ENCODE measurements at regions not wholly inside any gene's neighbourhood (a gene's known extent, or its start where the extent isn't known, plus 50 kb on each side); places are given as distances from the start of the nearest gene placed in this dataset.

DNA sequence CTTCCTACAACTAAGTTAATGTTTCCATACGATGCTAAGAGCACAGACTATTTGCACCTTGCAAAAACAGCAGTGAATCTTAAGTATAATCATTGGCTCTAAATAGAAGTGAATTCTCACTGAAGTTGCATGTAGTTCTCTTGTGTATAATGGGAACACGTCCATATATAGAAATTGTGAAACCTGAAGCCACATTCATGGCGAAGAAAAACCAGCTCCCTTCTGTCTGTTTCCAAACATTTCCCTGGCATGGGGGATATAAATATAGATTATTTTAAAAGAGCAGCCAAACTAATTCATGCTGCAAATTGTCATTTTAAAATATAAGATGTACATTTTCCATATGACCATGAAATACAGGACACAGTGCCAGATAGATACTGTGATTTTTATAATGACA is 71.1 kb downstream of the TRAM1L1 start:
- no peak for DNase-seq (ENCODE audit: low read depth)

DNA sequence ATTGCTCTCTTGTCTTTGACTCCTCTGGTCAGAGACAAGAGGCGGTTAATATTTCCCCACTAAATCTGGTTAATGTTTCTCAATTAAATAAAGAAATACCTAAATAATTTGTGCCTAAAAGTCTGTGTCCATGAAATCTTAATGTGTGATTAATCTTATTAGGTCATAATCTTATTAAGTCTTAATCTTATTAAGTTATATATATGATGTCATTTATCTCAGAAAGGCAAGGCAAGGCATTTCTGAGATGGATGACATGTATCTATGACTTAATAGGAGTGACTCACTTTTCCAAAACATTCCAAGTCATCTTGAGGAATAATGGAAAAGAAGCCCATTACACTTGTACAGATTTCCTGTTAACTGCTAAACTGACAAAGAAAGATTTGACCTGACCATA is 74.7 kb downstream of the TRAM1L1 start:
- no peak for DNase-seq (ENCODE audit: low read depth)

DNA sequence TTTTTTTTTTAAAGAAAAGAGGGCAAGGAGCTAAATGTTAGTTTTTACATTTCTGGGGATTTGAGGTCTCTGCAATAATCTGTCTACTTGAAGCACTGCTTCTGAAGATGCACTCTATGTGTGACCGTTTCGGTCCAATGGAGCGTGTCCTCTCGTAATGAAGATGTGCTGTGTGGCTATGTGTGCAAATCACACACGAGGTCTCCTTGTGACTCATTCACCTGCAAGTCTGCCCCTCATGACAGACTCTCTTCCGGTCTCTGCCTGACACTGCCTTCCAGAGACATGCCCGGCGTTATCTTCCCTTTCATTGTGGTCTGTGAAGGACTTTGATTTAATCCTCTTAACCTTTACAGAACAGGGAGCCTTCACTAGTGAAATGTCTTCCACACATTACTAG is 84.3 kb downstream of the TRAM1L1 start:
- DNase-seq (ENCODE audit: low read depth), result no peak

DNA sequence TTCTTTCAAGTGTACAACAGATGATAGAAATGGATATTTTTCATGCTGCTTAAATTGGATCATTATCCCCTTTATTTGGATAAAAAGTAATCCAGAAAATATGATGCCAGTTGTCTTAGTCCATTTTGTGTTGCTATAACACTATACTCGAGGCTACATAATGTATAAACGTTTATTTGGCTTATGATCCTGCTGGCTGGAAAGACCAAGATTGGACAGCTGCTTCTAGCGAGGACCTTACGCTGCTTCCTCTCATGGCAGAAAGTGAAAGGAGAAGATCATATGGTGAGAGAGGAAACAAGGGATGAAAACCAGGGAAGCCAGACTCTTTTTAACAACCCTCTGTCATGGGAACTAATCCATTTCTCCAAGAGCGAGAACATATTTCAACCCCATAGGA is 102.7 kb downstream of the TRAM1L1 start:
- no peak for DNase-seq (ENCODE audit: low read depth)

DNA sequence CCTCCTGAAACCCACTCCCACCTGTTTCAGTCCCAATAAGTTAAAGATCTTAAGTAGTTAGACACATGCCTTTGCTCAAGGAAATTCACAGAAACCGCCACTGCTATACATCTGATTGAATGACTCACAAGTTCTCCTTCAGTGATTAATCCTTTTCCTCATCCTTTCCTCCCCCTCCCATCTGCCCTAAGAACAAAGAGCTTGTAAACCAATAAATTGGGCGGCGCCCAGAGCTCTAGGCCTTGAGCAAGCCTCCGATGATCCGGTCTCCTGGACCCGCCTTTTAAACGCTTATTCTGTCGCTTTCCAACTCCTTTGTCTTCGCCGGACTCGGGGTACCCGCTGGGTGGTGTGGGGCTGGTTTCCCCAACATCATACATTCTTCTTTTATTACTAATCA is 104.9 kb downstream of the TRAM1L1 start:
- peak; percentile 24 for DNase-seq (ENCODE audit: low read depth)

DNA sequence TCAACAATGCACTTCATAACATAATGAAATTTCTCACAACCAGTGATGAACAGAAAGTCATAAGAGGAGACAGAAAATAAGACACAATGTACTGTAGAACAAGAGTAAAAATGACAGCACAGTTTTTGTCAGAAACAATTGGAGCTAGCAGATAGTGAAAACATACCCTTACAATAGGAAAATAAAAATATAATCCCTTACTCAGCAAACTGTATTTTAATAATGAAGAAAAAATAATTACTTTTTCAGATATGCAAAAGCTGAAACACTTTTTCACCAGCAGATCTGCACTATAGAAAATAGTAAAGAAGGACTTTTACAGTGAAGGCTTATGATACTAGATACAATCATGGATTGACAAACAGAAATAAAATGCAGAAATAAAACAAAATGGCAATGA is 126.3 kb downstream of the TRAM1L1 start:
- DNase-seq (ENCODE audit: low read depth), result no peak

DNA sequence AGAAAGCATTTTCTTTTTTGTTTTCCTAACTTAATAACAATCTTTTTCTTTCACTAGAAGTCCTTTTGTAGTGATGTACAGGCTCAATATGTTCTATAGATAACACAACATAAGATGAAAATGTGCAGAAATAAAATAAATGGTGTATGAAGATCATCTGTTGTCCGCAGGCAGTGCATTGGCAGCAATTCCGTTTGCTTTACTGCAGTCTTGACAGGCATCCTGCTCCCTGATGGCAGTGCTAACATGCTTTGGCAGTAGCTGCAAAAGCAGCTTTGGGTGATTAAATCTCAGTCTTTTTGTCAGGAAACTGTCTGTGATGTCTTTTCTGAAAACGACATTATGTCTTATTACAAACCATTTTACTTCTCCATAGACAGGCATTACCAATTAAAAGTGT is 131.4 kb downstream of the TRAM1L1 start:
- DNase-seq (ENCODE audit: low read depth), result no peak

DNA sequence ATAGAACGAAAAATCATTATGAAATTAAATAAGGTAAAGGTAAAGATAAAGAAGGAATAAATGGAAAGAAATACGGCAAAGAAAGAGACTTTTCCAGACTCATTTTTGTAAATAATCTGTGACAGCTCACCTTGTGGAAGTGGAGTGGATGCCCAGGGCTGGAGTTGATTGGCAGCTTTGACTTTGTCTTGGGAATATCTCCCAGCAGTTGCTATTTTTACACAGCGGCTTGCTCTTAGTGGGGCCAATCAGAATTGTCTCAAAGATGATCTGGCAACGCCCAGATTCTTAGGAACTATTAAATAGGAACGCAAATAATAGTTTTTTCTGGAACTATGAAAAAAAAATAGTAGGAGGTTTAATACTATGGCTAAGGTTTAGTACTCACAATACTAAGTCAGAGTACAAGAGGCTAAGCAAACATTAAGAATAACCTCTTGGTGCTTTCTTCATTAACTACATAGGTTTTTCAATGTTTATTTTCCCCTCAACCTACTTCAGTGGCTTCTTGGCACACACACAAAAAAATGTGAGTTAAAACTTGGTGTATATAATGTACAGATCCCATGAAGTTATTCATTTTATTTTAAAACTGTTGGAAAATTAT is 132.7 kb downstream of the TRAM1L1 start:
- no peak for DNase-seq (ENCODE audit: low read depth)

DNA sequence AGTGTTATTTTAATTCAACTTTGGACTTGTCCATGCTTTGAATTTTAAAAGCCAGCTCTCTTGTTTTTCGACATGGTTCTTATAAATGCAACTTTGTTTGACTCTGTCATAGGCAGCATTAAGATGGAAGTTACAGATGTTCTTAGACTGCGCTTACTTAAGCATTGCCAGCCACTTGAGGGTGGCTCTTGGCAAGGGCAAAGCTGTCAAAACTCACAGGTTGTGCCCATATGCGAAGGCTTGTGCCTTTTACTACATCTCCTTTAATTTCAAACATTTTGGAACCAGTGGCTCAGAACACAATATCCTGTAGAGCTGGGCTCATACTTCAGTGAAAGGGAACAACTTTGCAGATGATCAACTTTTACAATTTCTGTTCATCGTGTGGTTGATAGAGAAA is 135.5 kb downstream of the TRAM1L1 start:
- DNase-seq (ENCODE audit: low read depth), result no peak

DNA sequence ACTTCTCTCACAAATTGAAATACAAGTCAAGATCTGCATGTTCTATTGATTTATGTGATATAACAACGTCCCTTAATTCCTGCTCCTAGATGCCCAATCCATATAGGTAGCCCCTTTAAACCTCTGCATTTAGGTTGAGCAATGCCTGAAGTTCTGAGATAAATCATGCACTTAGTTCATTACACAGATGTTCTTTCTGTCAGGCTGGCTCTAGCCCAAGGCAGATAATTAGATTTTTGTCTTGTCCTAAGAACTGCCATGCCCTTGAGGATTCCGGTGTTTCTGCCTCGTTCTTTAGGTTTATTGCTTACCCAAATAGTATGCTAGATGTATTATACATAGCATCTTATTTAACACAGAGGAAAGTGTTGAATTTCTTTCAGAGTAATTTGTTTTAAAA is 143.1 kb downstream of the TRAM1L1 start:
- DNase-seq (ENCODE audit: low read depth), result no peak

DNA sequence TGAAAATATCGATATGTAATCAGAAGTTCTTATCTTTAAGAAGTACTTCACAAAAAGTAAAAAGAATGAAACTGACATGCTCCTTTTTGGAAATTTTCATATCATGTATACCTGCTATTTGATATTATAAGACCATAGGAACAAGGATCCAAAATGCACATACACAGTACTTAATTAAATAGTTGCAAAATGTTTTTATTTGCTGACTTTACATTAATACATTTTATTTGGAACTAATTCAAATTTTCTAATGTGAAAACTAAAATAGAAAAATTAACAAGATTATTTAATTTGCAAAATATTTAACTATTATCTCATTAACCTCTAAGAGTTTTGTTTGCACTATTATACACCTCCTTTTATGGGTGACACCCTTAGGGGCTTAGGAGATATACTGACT is 155.0 kb downstream of the TRAM1L1 start:
- no peak for DNase-seq (ENCODE audit: low read depth)

DNA sequence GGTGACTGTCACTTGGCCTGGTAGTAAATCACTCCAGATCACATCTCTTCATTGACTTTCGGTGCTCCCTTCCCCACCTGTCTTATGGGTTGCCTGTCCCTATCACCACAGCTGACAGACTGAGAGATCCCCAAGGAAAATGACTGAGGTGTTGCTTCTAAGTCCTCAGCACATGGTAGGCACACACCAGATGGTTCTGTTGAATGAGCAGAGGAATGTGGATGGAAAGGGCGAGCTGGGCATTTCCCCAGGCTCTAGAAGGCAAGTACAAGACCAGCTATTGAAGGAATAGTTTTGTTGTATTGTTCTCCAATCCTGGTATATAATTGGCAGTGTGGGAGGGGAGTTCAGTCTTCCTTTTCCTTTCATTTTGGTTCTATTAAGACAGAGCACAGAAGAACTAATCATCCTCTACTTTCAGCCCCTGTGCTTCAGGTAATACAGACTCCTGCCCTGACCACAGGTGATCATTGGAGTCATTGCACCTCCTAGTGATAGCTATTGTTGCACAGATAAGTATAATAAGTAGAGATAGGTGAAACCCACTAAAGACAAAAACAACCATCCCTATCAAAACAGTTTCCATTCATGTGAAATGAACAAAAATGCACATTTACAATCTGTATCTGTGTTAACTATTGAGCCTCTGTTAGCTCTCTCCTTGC is 158.6 kb downstream of the TRAM1L1 start:
- DNase-seq (ENCODE audit: low read depth), result no peak

DNA sequence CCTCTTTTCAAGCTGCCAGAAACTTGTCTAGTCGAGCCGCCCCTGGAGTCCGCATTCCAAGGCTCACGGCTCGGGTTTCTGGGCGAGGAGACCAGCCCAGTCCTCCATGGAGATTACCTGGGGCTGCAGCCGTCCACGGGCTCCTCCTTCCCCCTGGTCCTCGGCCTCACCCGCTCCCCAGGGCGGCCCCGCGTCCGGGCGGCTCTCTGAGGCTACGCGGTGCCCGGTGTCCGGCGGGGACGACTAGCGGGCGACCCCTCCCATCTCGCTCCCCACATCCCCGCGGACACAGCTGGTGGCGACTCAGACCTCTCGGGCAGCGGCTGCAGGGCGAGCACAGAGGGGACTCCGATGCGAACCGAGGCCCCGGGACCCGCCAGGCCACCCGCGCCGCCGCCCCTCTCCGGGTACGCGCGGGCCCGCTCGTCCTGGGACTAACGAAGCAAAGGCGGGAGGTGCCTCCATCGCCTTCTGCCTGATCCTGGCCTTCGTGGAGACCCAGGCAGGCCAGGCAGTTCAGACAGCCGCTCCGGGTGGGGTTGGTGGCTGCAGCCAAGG is 159.4 kb downstream of the TRAM1L1 start:
- DNase-seq (ENCODE audit: low read depth), result no peak

DNA sequence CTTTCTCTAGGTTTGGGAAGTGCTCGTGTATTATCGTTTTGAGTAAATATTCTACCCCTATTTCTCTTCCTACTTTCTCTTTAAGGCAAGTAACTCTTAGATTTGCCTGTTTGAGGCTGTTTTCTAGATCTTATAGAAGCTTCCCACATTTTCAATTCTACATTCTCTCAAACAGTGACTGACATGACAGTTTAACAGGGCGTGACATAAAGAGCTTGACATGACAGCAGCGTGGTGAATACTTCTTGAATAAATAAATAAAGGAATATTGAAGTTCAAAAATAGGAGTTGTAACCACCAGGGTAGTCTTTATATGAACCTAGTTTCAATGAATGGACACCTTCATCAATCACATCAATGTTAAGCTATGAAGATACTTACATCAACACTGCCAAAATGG is 162.0 kb downstream of the TRAM1L1 start:
- DNase-seq (ENCODE audit: low read depth), result no peak

DNA sequence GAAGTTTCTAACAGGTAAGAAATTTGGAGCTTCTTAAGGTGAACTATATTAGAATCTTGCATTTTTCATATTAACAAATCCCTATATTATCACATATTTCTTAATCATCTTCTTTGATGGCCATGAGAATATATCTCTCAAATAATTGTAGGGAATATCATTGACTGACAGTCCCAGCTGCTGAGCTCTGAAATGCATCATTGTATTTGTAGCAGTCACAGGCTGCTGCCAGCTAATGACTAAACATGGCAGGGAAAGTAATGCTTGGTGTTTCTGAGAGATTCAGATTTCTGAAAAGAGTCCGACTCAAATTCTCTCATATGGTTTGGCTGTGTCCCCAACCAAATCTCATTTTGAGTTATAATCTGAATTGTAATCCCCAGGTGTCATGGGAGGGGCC is 171.9 kb downstream of the TRAM1L1 start:
- DNase-seq (ENCODE audit: low read depth), result no peak

DNA sequence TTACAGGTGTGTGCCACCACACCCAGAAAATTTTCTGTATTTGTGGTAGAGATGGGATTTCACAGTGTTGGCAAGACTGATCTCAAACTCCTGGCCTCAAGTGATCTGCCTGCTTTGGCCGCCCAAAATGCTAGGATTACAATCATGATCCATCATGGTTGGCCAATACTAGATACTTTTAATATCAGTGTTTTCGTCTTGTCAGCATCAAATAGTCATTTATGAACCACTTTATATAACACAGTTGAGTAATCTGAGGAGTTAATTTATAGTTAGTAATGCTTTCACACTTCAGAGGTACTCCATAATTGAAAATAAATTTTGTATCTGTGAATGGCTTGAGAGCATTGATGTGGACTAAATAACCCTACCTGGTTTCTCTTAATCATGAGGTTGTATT is 178.6 kb downstream of the TRAM1L1 start:
- no peak for DNase-seq (ENCODE audit: low read depth)

DNA sequence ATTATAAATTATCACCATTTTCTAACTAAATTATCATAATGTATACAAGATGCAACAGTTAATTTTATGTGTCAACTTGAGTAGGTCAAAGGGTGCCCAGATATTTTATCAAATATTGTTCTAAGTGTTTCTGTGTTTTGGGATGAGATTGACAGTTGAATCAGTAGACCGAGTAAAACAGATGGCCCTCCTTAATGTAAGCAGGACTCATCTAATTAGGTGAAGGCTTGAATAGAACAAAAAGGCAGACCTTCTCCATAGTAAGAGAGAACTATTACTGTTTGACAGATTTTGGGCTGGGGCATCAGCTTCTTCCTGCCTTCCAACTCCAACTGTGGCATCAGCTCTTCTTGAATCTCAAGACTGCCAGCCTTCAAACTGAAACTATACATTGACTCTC is 185.8 kb downstream of the TRAM1L1 start:
- no peak for DNase-seq (ENCODE audit: low read depth)

DNA sequence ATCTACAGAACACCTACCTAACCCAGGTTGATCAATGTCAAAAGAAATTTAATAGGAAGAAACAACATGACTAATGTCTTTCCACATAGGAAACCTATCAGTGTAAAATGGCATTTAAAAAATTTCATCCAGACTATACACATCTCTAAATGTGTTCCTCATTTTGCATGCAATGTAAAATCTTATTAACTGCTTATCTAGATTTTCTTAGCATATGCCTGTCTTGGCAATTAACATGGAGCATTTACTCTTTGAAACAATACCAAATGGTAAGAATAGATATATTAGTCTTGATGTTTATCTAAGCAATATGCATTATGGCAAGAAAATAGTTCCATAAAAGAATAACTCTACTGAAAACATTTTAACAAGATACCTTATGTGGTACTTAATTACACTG is 199.8 kb downstream of the TRAM1L1 start:
- DNase-seq (ENCODE audit: low read depth), result no peak

DNA sequence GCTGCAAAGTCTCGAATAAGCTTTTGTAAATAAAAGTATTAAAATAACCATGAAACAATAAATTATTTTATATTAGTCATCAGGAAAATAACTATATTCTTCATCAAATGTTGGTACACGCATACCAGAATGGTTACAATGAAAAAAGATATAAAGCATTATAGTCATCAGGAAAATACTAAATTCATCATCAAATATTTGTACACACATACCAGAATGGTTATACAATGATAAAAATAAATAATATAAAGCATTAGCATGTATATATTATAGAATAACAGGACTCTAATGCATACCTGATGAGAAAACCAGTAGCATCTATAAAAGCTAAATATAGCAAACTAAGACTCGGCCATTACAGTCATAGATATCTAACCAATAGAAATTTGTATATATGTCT is 202.9 kb downstream of the TRAM1L1 start:
- no peak for DNase-seq (ENCODE audit: low read depth)

DNA sequence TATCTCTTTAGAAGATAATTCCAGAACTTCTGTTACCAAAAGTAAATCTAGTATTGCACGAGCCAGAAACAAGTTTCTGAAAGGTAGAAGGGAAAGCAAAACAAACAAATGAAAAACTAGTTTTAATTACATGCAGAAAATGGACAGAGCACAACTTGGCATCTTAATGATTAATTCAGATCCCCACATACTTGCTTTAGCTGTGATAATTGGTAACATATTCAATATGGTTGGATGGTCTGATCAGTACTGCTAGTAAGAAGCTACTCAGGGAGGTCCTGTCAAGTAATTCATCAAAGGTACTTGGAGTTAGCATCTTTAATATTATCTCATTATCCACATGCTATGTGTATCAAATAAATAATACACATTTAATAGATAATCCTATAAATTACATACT is 204.3 kb downstream of the TRAM1L1 start:
- no peak for DNase-seq (ENCODE audit: low read depth)

DNA sequence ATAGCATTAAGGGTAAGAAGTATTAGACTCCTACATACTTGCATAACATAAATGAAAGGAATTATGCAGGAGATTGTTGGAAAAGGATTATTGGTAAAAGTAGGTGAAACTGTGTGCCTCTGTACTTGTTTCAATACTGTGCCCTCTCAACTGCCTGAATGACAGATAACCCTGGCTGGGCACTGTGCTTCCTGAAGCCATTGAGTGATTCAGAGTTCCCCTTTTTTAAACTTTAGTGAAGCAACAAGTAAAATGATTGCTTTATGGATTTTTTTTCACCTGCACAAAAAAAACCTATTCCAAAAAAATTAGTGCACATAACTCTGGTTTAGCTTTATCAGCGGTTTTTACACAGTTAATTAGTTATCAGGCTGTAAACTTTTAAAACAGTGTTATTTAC is 204.8 kb downstream of the TRAM1L1 start:
- DNase-seq (ENCODE audit: low read depth), result no peak

DNA sequence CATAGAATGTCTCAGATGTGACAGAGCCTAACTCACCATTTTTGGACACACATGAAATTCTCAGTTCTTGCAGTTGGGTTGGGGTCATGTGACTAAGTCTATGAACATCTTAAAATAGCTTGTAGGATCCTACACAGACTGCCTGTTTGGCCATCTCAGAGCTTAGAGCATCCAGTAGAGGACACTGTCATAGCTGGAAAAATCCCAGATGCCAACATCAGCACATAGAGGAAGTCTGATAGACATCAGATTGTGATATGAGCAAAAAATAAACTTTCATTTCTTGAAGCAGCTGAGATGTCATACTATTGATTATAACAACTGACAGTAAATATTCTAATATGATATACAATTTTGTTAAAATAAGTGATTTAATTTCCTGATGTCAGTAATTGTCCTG is 207.1 kb downstream of the TRAM1L1 start:
- no peak for DNase-seq (ENCODE audit: low read depth)

DNA sequence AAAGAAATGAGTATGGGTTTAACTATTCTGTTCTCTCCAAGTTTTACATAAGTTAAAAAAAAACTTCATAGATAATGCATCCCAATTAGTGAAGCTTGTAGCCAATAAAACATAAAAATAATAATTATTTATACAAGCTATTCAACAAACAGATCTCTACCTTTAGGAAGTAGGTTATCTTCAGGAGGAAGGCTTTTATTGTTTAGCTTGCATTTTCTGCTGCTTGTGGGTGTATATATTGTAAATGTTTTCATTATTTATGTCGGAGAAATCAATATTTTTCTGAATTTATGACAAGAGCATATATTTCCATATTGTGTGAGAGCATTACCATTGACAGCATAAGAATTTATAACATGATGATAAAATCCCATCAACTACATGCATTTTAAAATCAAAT is 208.3 kb downstream of the TRAM1L1 start:
- DNase-seq (ENCODE audit: low read depth), result no peak

DNA sequence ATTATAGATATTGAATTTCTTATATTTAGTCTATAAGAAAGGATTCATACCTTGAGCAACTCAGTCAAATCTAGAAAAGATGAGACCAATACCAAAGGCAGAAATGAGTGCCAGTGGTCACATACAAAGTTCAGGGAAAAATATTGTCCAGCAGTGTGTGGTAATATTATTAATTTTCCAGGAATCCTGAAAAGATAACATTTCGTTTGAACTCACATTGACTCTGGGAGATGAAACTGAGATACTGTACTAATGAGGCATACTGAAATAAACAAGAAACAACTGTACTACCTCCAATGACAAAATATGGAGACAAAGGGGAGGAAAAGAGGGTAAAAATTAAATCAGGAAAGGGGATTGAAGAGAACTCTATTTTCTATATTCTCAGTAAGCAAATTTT is 212.4 kb downstream of the TRAM1L1 start:
- no peak for DNase-seq (ENCODE audit: low read depth)
